Mesendoderm (in vitro differentiated cells): ENCODE measurements at regions not wholly inside any gene's neighbourhood (a gene's known extent, or its start where the extent isn't known, plus 50 kb on each side); places are given as distances from the start of the nearest gene placed in this dataset.

Experiments
- DNase-seq: peaks from one replicate; pipeline ENCODE4 v3.0.0; 2013
- H2AK5ac ChIP-seq: 2 replicates; pipeline ENCODE4 v1.6.1; 2013; ENCODE audit warnings: low read length, inconsistent platforms
- H2BK120ac ChIP-seq: 2 replicates; pipeline ENCODE4 v1.6.1; 2013; ENCODE audit warnings: low read depth, mild to moderate bottlenecking, low read length, moderate library complexity, mixed read lengths
- H2BK15ac ChIP-seq: replicated peaks from 2 replicates; pipeline ENCODE4 v1.6.1; 2013; ENCODE audit warnings: low read depth, mild to moderate bottlenecking, moderate library complexity
- H2BK5ac ChIP-seq: 2 replicates; pipeline ENCODE4 v1.6.1; 2013; ENCODE audit warnings: low read length, inconsistent platforms
- H3K18ac ChIP-seq: 2 replicates; pipeline ENCODE4 v1.6.1; 2013; ENCODE audit warnings: mild to moderate bottlenecking, low read length, mixed read lengths
- H3K23ac ChIP-seq: one replicate; pipeline ENCODE4 v1.6.1; 2013; ENCODE audit warnings: low read length
- H3K27ac ChIP-seq: 2 replicates; pipeline ENCODE4 v1.5.1; 2013; ENCODE audit warnings: low read depth, mild to moderate bottlenecking, inconsistent platforms, low read length, moderate library complexity
- H3K27me3 ChIP-seq: 2 replicates; pipeline ENCODE4 v1.6.1; 2013; ENCODE audit warnings: low read length, control low read depth, mild to moderate bottlenecking, inconsistent platforms; ENCODE audit not compliant: insufficient read depth, poor library complexity
- H3K36me3 ChIP-seq: 2 replicates; pipeline ENCODE4 v1.6.1; 2013; ENCODE audit warnings: low read length, inconsistent platforms; ENCODE audit not compliant: control insufficient read depth, insufficient read depth
- H3K4ac ChIP-seq: one replicate; pipeline ENCODE4 v1.6.1; 2013; ENCODE audit warnings: low read depth, mild to moderate bottlenecking, low read length, moderate library complexity
- H3K4me1 ChIP-seq: 2 replicates; pipeline ENCODE4 v1.6.1; 2013; ENCODE audit warnings: low read depth, low read length, inconsistent platforms; ENCODE audit not compliant: control insufficient read depth
- H3K4me2 ChIP-seq: 2 replicates; pipeline ENCODE4 v1.6.1; 2013; ENCODE audit warnings: low read length
- H3K4me3 ChIP-seq: 2 replicates; pipeline ENCODE4 v1.5.1; 2013; ENCODE audit warnings: mild to moderate bottlenecking, low read length
- H3K56ac ChIP-seq: one replicate; pipeline ENCODE4 v1.6.1; 2013; ENCODE audit warnings: low read length
- H3K79me1 ChIP-seq: 2 replicates; pipeline ENCODE4 v1.6.1; 2013; ENCODE audit warnings: low read length, inconsistent platforms
- H3K79me2 ChIP-seq: 2 replicates; pipeline ENCODE4 v1.6.1; 2013; ENCODE audit warnings: mild to moderate bottlenecking, low read length; ENCODE audit not compliant: control insufficient read depth, insufficient read depth
- H3K9ac ChIP-seq: 2 replicates; pipeline ENCODE4 v1.6.1; 2013; ENCODE audit warnings: low read length, inconsistent platforms
- H4K5ac ChIP-seq: one replicate; pipeline ENCODE4 v1.6.1; 2013; ENCODE audit warnings: low read length
- H4K8ac ChIP-seq: one replicate; pipeline ENCODE4 v1.6.1; 2013; ENCODE audit warnings: low read depth, mild to moderate bottlenecking, control low read depth, low read length, moderate library complexity
- WGBS: extraction: QIAGEN DNeasy Blood & Tissue Kit; methylation state at CpG from one replicate; pipeline ENCODE4 v1.1.7; 2013; ENCODE audit warnings: low lambda C conversion rate, missing lambda C conversion rate; ENCODE audit not compliant: insufficient coverage; ENCODE audit errors: extremely low coverage; 5-methylcytosine and 5-hydroxymethylcytosine counted together

GRCh38 chr2:4947911-4948310 lies 744.3 kb upstream of the SOX11 start:
- H3K23ac ChIP-seq: no peak overlapping the region
- no peaks in the 10 kb centered on the region for H3K36me3 ChIP-seq
- H3K56ac ChIP-seq: no peak overlapping the region
- no peak overlapping the region for H3K4me3 ChIP-seq
- H2BK120ac ChIP-seq: no peak overlapping the region
- H2BK15ac ChIP-seq: no peak overlapping the region
- H3K79me1 ChIP-seq: no peaks in the 10 kb centered on the region
- H4K5ac ChIP-seq: no peak overlapping the region
- no peak overlapping the region for H2AK5ac ChIP-seq
- no peaks in the 10 kb centered on the region for H3K4me1 ChIP-seq
- H2BK5ac ChIP-seq: no peak overlapping the region
- no peaks in the 10 kb centered on the region for H3K27me3 ChIP-seq
- no peak overlapping the region for H3K9ac ChIP-seq
- H4K8ac ChIP-seq: no peak overlapping the region
- H3K79me2 ChIP-seq: no peaks in the 10 kb centered on the region
- H3K4ac ChIP-seq: no peak overlapping the region
- no peak overlapping the region for H3K27ac ChIP-seq
- no CpG with 5 or more reads among the region's 2 CpGs for WGBS
- no peak for DNase-seq
- no peak overlapping the region for H3K4me2 ChIP-seq
- H3K18ac ChIP-seq: no peak overlapping the region

GRCh38 chr2:4951368-4951767 lies 740.8 kb upstream of the SOX11 start:
- no peak for DNase-seq
- Histone ChIP-seq H3K56ac (no peak overlapping the region), H3K79me2 (no peaks in the 10 kb centered on the region), H3K4ac (no peak overlapping the region), H3K4me2 (no peak overlapping the region), H2AK5ac (no peak overlapping the region), H4K8ac (no peak overlapping the region), H3K9ac (no peak overlapping the region), H3K27ac (no peak overlapping the region), H3K79me1 (no peaks in the 10 kb centered on the region), H4K5ac (no peak overlapping the region), H3K27me3 (no peaks in the 10 kb centered on the region), H2BK15ac (no peak overlapping the region), H3K18ac (no peak overlapping the region), H3K4me1 (no peaks in the 10 kb centered on the region), H3K4me3 (no peak overlapping the region), H3K23ac (no peak overlapping the region), H2BK5ac (no peak overlapping the region), H2BK120ac (no peak overlapping the region), H3K36me3 (no peaks in the 10 kb centered on the region)
- WGBS: no CpG with 5 or more reads among the region's 4 CpGs

- no peak overlapping the region for H3K27ac ChIP-seq
- H3K4me1 ChIP-seq: no peaks in the 10 kb centered on the region
- no peak overlapping the region for H2BK15ac ChIP-seq
- no peak overlapping the region for H3K4me2 ChIP-seq
- no peak overlapping the region for H2BK5ac ChIP-seq
- no CpG with 5 or more reads among the region's 1 CpG for WGBS
- no peak overlapping the region for H3K4ac ChIP-seq
- no peak overlapping the region for H4K5ac ChIP-seq
- no peak overlapping the region for H3K9ac ChIP-seq
- H3K27me3 ChIP-seq: no peaks in the 10 kb centered on the region
- H3K36me3 ChIP-seq: no peaks in the 10 kb centered on the region
- H3K79me1 ChIP-seq: no peaks in the 10 kb centered on the region
- no peak overlapping the region for H3K4me3 ChIP-seq
- no peak overlapping the region for H2BK120ac ChIP-seq
- DNase-seq: no peak
- no peak overlapping the region for H4K8ac ChIP-seq
- H3K56ac ChIP-seq: no peak overlapping the region
- H3K18ac ChIP-seq: no peak overlapping the region
- no peaks in the 10 kb centered on the region for H3K79me2 ChIP-seq
- H3K23ac ChIP-seq: no peak overlapping the region
- H2AK5ac ChIP-seq: no peak overlapping the region
Measured at GRCh38 chr2:4959219-4959618, 733.0 kb upstream of the SOX11 start.

- no peak overlapping the region for H3K56ac ChIP-seq
- H3K79me2 ChIP-seq: no peaks in the 10 kb centered on the region
- H2BK120ac ChIP-seq: no peak overlapping the region
- H3K36me3 ChIP-seq: no peaks in the 10 kb centered on the region
- no CpG with 5 or more reads among the region's 3 CpGs for WGBS
- no peak overlapping the region for H4K5ac ChIP-seq
- no peak overlapping the region for H3K4me3 ChIP-seq
- H3K27me3 ChIP-seq: no peaks in the 10 kb centered on the region
- H2BK15ac ChIP-seq: no peak overlapping the region
- H3K9ac ChIP-seq: no peak overlapping the region
- no peak overlapping the region for H3K23ac ChIP-seq
- no peak overlapping the region for H4K8ac ChIP-seq
- no peak overlapping the region for H2AK5ac ChIP-seq
- H3K4ac ChIP-seq: no peak overlapping the region
- no peak overlapping the region for H3K4me2 ChIP-seq
- no peak overlapping the region for H3K18ac ChIP-seq
- no peaks in the 10 kb centered on the region for H3K4me1 ChIP-seq
- H3K27ac ChIP-seq: no peak overlapping the region
- H2BK5ac ChIP-seq: no peak overlapping the region
- no peaks in the 10 kb centered on the region for H3K79me1 ChIP-seq
- no peak for DNase-seq
Measured at GRCh38 chr2:4962419-4962818, 729.8 kb upstream of the SOX11 start.

GRCh38 chr2:4963106-4963505 lies 729.1 kb upstream of the SOX11 start:
- WGBS: no CpG with 5 or more reads among the region's 1 CpG
- Histone ChIP-seq H4K5ac (no peak overlapping the region), H3K27ac (no peak overlapping the region), H3K4me3 (no peak overlapping the region), H3K4me2 (no peak overlapping the region), H3K56ac (no peak overlapping the region), H3K36me3 (no peaks in the 10 kb centered on the region), H3K18ac (no peak overlapping the region), H3K9ac (no peak overlapping the region), H3K23ac (no peak overlapping the region), H2AK5ac (no peak overlapping the region), H3K27me3 (no peaks in the 10 kb centered on the region), H4K8ac (no peak overlapping the region), H3K79me2 (no peaks in the 10 kb centered on the region), H2BK15ac (no peak overlapping the region), H3K4ac (no peak overlapping the region), H3K79me1 (no peaks in the 10 kb centered on the region), H2BK120ac (no peak overlapping the region), H2BK5ac (no peak overlapping the region), H3K4me1 (no peaks in the 10 kb centered on the region)
- no peak for DNase-seq

- Histone ChIP-seq H3K36me3 (no peaks in the 10 kb centered on the region), H3K18ac (no peak overlapping the region), H3K79me1 (no peaks in the 10 kb centered on the region), H3K4me2 (no peak overlapping the region), H3K23ac (no peak overlapping the region), H3K79me2 (no peaks in the 10 kb centered on the region), H2BK5ac (no peak overlapping the region), H3K9ac (no peak overlapping the region), H4K8ac (no peak overlapping the region), H3K27me3 (no peaks in the 10 kb centered on the region), H2BK15ac (no peak overlapping the region), H3K4ac (no peak overlapping the region), H2AK5ac (no peak overlapping the region), H3K56ac (no peak overlapping the region), H3K27ac (no peak overlapping the region), H3K4me1 (no peaks in the 10 kb centered on the region), H2BK120ac (no peak overlapping the region), H3K4me3 (no peak overlapping the region), H4K5ac (no peak overlapping the region)
- no CpG with 5 or more reads among the region's 13 CpGs for WGBS
- no peak for DNase-seq
Measured at GRCh38 chr2:4964001-4964540, 728.1 kb upstream of the SOX11 start.
